ENCODE measurements at regions not wholly inside any gene's neighbourhood (a gene's known extent, or its start where the extent isn't known, plus 50 kb on each side); places are given as distances from the start of the nearest gene placed in this dataset.

- no peak for TF ChIP-seq ZNF747 (tag by site-specific recombination; IDR thresholded peaks at IDR 0.05)
- no peak for TF ChIP-seq ELK4 (IDR thresholded peaks at IDR 0.05; ENCODE audit: borderline replicate concordance, low read depth, low read length)
- TF ChIP-seq CTCF (tag by site-specific recombination; IDR thresholded peaks at IDR 0.05): no peak
- no peak for TF ChIP-seq KLF16 (tag by site-specific recombination; IDR thresholded peaks at IDR 0.05)
- TF ChIP-seq ZNF169 (tag by site-specific recombination; IDR thresholded peaks at IDR 0.05): no peak
- TF ChIP-seq ZNF544 (tag by site-specific recombination; IDR thresholded peaks at IDR 0.05): no peak
- no peak for TF ChIP-seq ZNF768 (tag by site-specific recombination; IDR thresholded peaks at IDR 0.05)
- no peak for TF ChIP-seq GLI2 (tag by site-specific recombination; IDR thresholded peaks at IDR 0.05; ENCODE audit: borderline replicate concordance, low read depth)
- no peak for TF ChIP-seq WT1 (tag by site-specific recombination; IDR thresholded peaks at IDR 0.05)
These were observed 77.6 kb upstream of the KSR1 start for GRCh38 chr17:27378482-27379175.
